Stomach smooth muscle (tissue), 2 donors: ENCODE measurements at regions not wholly inside any gene's neighbourhood (a gene's known extent, or its start where the extent isn't known, plus 50 kb on each side); places are given as distances from the start of the nearest gene placed in this dataset.

Source experiments
- H3K27ac ChIP-seq: one replicate; pipeline ENCODE4 v1.7.0; 2013; ENCODE audit warnings: mild to moderate bottlenecking, low read length, inconsistent platforms
- H3K27me3 ChIP-seq, 2 donors: one replicate each; pipeline ENCODE4 v1.7.0; 2013; ENCODE audit warnings: low read length in 2 of 2; ENCODE audit not compliant: insufficient read depth in 2 of 2, control insufficient read depth in 1 of 2
- H3K36me3 ChIP-seq, 2 donors: one replicate each; pipeline ENCODE4 v1.7.0; 2013; ENCODE audit warnings: low read length in 2 of 2; ENCODE audit not compliant: control insufficient read depth in 2 of 2, insufficient read depth in 2 of 2
- H3K4me1 ChIP-seq: one replicate; pipeline ENCODE4 v1.7.0; 2013; ENCODE audit warnings: low read length; ENCODE audit not compliant: control insufficient read depth, insufficient read depth
- H3K4me3 ChIP-seq, 2 donors: one replicate each; pipeline ENCODE4 v1.7.0; 2013; ENCODE audit warnings: low read length in 2 of 2
- H3K9ac ChIP-seq, 2 donors: one replicate each; pipeline ENCODE4 v1.7.0; 2013; ENCODE audit warnings: low read length in 2 of 2, mild to moderate bottlenecking in 1 of 2
- H3K9me3 ChIP-seq, 2 donors: one replicate each; pipeline ENCODE4 v1.7.0; 2013; ENCODE audit warnings: low read length in 2 of 2; ENCODE audit not compliant: control insufficient read depth in 2 of 2
- donor health status: healthy.
- donor health status: Pancreatic carcinoma.

- Histone ChIP-seq H3K9me3 (no peaks in the 10 kb centered on the region), H3K36me3 (no peaks in the 10 kb centered on the region), H3K9ac (no peak overlapping the region), H3K27ac (no peak overlapping the region), H3K4me3 (no peak overlapping the region), H3K27me3 (no peaks in the 10 kb centered on the region), H3K4me1 (no peaks in the 10 kb centered on the region)
Measured at GRCh38 chr2:145257931-145258330, 738.0 kb upstream of the ZEB2 start.

DNA sequence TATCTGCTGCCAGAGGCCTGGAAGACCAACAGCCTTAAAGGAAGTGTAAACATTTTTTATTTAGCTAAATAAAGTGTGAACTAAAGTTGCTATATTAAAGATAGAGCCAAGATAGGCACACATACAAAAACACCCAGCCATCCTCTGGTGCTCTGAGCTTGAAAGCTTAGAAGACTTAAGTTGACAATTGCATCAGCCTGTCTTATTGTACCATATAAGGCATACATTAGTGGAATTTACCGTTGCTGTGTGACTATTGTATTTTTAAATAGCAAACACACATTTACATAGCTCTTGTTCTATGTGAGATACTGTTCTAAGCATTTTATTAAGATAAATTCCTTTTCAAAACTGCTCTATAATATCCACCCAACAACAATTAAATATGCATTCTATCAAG is 736.6 kb upstream of the ZEB2 start:
- Histone ChIP-seq H3K9me3 (no peaks in the 10 kb centered on the region), H3K27me3 (no peaks in the 10 kb centered on the region), H3K4me3 (no peak overlapping the region), H3K4me1 (no peaks in the 10 kb centered on the region), H3K27ac (no peak overlapping the region), H3K9ac (no peak overlapping the region), H3K36me3 (no peaks in the 10 kb centered on the region)

GRCh38 chr2:145254291-145254690 is 734.4 kb upstream of the ZEB2 start:
- Histone ChIP-seq H3K36me3 (no peaks in the 10 kb centered on the region), H3K27ac (no peak overlapping the region), H3K27me3 (no peaks in the 10 kb centered on the region), H3K4me1 (no peaks in the 10 kb centered on the region), H3K9ac (no peak overlapping the region), H3K9me3 (no peaks in the 10 kb centered on the region), H3K4me3 (no peak overlapping the region)

GRCh38 chr2:145253492-145253891 is 733.6 kb upstream of the ZEB2 start:
- Histone ChIP-seq H3K27ac (no peak overlapping the region), H3K27me3 (no peaks in the 10 kb centered on the region), H3K4me3 (no peak overlapping the region), H3K36me3 (no peaks in the 10 kb centered on the region), H3K9ac (no peak overlapping the region), H3K4me1 (no peaks in the 10 kb centered on the region), H3K9me3 (no peaks in the 10 kb centered on the region)

DNA sequence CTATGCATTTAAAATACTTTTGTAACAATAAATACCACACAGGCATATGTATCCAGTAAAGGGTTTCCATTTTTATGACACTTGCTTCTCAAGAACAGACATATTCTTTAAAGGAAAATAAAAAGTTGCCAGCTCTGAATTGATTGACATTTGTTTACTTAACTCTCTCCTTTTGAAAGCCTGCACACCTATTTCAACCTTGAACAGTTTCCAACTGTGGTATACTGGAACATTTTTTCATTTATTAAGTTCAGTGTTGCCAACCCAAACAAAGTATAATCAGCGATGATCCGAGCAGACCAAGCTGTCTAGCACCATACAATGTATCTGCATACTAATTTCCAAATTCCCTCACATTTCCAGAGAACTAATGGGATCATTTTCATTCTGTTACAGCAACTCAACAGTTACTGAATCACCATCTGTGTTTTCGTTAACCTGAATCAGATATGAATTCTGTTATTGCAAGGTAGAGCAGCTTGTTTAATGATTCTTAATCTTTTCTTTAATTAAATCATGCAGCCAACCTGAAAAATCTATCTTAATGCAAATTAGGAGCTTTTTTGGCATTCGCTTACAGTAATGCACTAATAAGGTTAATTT is 725.5 kb upstream of the ZEB2 start:
- Histone ChIP-seq H3K9me3 (no peaks in the 10 kb centered on the region), H3K27me3 (no peaks in the 10 kb centered on the region), H3K4me1 (no peaks in the 10 kb centered on the region), H3K27ac (no peak overlapping the region), H3K9ac (no peak overlapping the region), H3K4me3 (no peak overlapping the region), H3K36me3 (no peaks in the 10 kb centered on the region)

DNA sequence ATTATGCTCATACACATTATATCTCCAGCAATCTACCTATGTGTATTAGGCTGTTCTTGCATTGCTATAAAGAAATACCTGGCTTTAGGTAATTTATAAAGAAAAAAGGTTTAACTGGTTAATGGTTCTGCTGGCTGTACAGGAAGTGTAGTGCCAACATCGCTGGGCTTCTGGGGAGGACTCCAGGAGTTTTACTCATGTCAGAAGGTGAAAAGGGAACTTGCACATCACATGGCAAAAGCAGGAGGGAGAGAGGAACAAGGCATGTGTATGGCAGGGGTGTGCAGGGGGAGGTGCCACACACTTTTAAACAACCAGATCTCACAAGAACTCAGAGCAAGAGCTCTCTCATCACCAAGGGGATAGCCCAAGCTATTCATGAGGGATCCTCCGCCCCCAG is 715.4 kb upstream of the ZEB2 start:
- H3K27me3 ChIP-seq, result no peaks in the 10 kb centered on the region
- no peaks in the 10 kb centered on the region for H3K9me3 ChIP-seq
- H3K9ac ChIP-seq, result no peak overlapping the region
- no peak overlapping the region for H3K4me3 ChIP-seq
- H3K4me1 ChIP-seq, result no peaks in the 10 kb centered on the region
- no peak overlapping the region for H3K27ac ChIP-seq
- no peaks in the 10 kb centered on the region for H3K36me3 ChIP-seq

DNA sequence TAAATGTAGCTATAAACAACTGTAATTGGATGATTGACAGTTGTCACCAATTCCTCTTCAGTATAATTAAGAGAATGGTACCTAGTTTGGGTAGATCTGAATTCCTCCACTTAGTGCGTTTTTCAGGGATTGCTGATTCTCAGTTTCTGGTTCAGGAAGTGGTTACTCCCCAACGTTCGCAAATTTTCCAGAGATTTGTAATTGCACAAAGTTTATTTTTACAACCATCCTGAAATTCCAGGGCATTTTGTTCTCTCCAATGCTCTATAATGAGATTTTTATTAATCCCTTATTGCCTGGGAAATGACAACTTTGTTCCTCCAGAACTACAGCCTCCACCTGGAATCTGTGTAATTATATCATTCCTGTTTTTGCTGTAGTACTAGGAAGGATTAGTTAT is 710.6 kb upstream of the ZEB2 start:
- H3K27me3 ChIP-seq, result no peaks in the 10 kb centered on the region
- no peaks in the 10 kb centered on the region for H3K36me3 ChIP-seq
- no peak overlapping the region for H3K27ac ChIP-seq
- no peaks in the 10 kb centered on the region for H3K9me3 ChIP-seq
- H3K4me3 ChIP-seq, result no peak overlapping the region
- no peak overlapping the region for H3K9ac ChIP-seq
- no peaks in the 10 kb centered on the region for H3K4me1 ChIP-seq

DNA sequence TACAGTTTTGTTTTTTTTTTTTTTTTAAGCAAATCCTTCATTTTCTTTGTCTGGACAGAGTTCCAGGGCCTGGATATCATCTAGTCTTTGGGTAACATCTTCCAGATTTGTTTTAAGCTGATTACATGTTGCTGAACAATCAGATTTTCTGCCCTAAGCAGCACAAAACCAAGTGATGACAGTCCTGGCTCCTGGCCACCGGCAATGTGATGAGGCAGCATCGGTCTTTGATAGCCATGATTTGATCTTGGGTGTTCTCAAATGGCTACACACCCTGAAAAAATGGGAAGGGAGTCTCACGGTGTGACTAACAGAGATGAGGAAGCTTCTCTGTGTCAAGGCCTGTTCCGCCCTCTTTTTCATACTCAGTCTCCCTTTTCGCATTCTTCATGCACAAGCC is 708.6 kb upstream of the ZEB2 start:
- no peak overlapping the region for H3K9ac ChIP-seq
- H3K4me1 ChIP-seq, result no peaks in the 10 kb centered on the region
- H3K27ac ChIP-seq, result no peak overlapping the region
- no peaks in the 10 kb centered on the region for H3K36me3 ChIP-seq
- no peaks in the 10 kb centered on the region for H3K9me3 ChIP-seq
- no peaks in the 10 kb centered on the region for H3K27me3 ChIP-seq
- H3K4me3 ChIP-seq, result no peak overlapping the region

GRCh38 chr2:145226901-145227300 is 707.0 kb upstream of the ZEB2 start:
- H3K9ac ChIP-seq, result no peak overlapping the region
- H3K27ac ChIP-seq, result no peak overlapping the region
- no peaks in the 10 kb centered on the region for H3K4me1 ChIP-seq
- H3K27me3 ChIP-seq, result no peaks in the 10 kb centered on the region
- no peaks in the 10 kb centered on the region for H3K9me3 ChIP-seq
- no peak overlapping the region for H3K4me3 ChIP-seq
- H3K36me3 ChIP-seq, result no peaks in the 10 kb centered on the region

- Histone ChIP-seq H3K27me3 (no peaks in the 10 kb centered on the region), H3K36me3 (no peaks in the 10 kb centered on the region), H3K4me3 (no peak overlapping the region), H3K9me3 (no peaks in the 10 kb centered on the region), H3K9ac (no peak overlapping the region), H3K4me1 (no peaks in the 10 kb centered on the region), H3K27ac (no peak overlapping the region)
Measured at GRCh38 chr2:145221516-145221915, 701.6 kb upstream of the ZEB2 start.

DNA sequence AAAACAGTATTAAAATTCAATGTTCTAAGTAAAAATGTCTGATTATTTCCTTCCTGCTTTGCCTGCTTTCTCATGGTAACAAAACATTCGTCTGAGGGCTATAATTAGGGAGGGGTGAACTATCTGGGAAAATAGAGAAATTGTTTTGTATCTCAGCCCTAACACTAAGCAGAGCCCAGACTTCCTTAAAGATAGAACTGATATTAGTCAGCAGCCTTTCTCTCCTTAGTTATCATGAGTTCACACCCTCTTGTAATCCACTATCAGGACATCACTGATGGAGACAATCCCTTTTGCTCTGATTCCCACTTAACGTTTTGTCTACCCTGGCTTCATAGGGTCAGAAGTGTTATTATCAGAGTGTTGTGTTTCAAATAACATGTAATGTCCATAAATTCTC is 701.1 kb upstream of the ZEB2 start:
- Histone ChIP-seq H3K4me3 (no peak overlapping the region), H3K27ac (no peak overlapping the region), H3K4me1 (no peaks in the 10 kb centered on the region), H3K36me3 (no peaks in the 10 kb centered on the region), H3K9me3 (no peaks in the 10 kb centered on the region), H3K9ac (no peak overlapping the region), H3K27me3 (no peaks in the 10 kb centered on the region)
